SU-DHL-6 (cell line): ENCODE measurements at regions not wholly inside any gene's neighbourhood (a gene's known extent, or its start where the extent isn't known, plus 50 kb on each side); places are given as distances from the start of the nearest gene placed in this dataset.

Experiments
- H2AFZ ChIP-seq: fragments of 200-600 bp; sonication (generic); 2 replicates; pipeline ENCODE4 v1.6.1; 2014; ENCODE audit warnings: low read depth, mild to moderate bottlenecking, moderate library complexity, mixed read lengths, antibody characterized with exemption, low read length; ENCODE audit not compliant: severe bottlenecking
- H3F3A ChIP-seq: fragments of 200-600 bp; shearing (Covaris generic); 2 replicates; pipeline ENCODE4 v1.6.0; 2016; ENCODE audit warnings: antibody characterized with exemption, mild to moderate bottlenecking; ENCODE audit not compliant: insufficient read depth
- H3K27ac ChIP-seq: fragments of 200-600 bp; sonication (generic); 2 replicates; pipeline ENCODE4 v1.5.1; 2016; ENCODE audit warnings: low read depth, mild to moderate bottlenecking, low read length, moderate library complexity, mixed read lengths
- H3K27me3 ChIP-seq: fragments of 200-600 bp; sonication (generic), shearing (Covaris generic); 2 replicates; pipeline ENCODE4 v1.6.0; 2014; ENCODE audit warnings: mild to moderate bottlenecking, low read length
- H3K36me3 ChIP-seq: fragments of 200-600 bp; sonication (generic); 2 replicates; pipeline ENCODE4 v1.6.1; 2014; ENCODE audit warnings: mild to moderate bottlenecking, low read length, mixed read lengths
- H3K4me2 ChIP-seq: fragments of 300-600, 200-600 bp; shearing (Covaris generic), sonication (generic); 2 replicates; pipeline ENCODE4 v1.6.0; 2014; ENCODE audit warnings: low read length, low read depth, mild to moderate bottlenecking; ENCODE audit not compliant: poor library complexity, severe bottlenecking
- H3K4me3 ChIP-seq: fragments of 200-600 bp; sonication (generic); 2 replicates; pipeline ENCODE4 v1.5.1; 2014; ENCODE audit warnings: antibody characterized with exemption, low read length, mild to moderate bottlenecking, mixed read lengths; ENCODE audit not compliant: insufficient read depth, poor library complexity, severe bottlenecking
- H3K79me2 ChIP-seq: fragments of 200-600 bp; sonication (generic); 2 replicates; pipeline ENCODE4 v1.6.1; 2014; ENCODE audit warnings: mild to moderate bottlenecking, low read length, moderate library complexity; ENCODE audit not compliant: insufficient read depth
- H3K9ac ChIP-seq: fragments of 200-600 bp; sonication (generic); 2 replicates; pipeline ENCODE4 v1.7.0; 2014; ENCODE audit warnings: mild to moderate bottlenecking, low read length
- H3K9me2 ChIP-seq: fragments of 200-600 bp; sonication (generic); replicated peaks from 2 replicates; pipeline ENCODE4 v1.6.1; 2014; ENCODE audit warnings: low read length; ENCODE audit not compliant: insufficient read depth
- H3K9me3 ChIP-seq: fragments of 200-600 bp; sonication (generic); 2 replicates; pipeline ENCODE4 v1.6.1; 2014; ENCODE audit warnings: low read length, mixed read lengths; ENCODE audit not compliant: insufficient read depth
- H4K20me1 ChIP-seq: fragments of 200-600 bp; sonication (generic); 2 replicates; pipeline ENCODE4 v1.6.1; 2014; ENCODE audit warnings: low read depth, mild to moderate bottlenecking, antibody characterized with exemption, low read length, moderate library complexity, mixed read lengths
- EZH2phosphoT487 ChIP-seq: fragments of 200-600 bp; sonication (generic), shearing (Covaris generic); conservative IDR thresholded peaks from 2 replicates; pipeline ENCODE4 v1.6.1; 2018; ENCODE audit warnings: mild to moderate bottlenecking, antibody characterized with exemption, low read length, moderate library complexity, mixed read lengths
- TF ChIP-seq, protein P1 (sequence below): fragments of 200-600 bp; sonication (generic); IDR thresholded peaks from one replicate; pipeline ENCODE4 v1.5.1; 2017; ENCODE audit warnings: antibody characterized with exemption, mild to moderate bottlenecking, low read length, moderate library complexity; ENCODE audit not compliant: insufficient read depth, poor library complexity, severe bottlenecking

DNA sequence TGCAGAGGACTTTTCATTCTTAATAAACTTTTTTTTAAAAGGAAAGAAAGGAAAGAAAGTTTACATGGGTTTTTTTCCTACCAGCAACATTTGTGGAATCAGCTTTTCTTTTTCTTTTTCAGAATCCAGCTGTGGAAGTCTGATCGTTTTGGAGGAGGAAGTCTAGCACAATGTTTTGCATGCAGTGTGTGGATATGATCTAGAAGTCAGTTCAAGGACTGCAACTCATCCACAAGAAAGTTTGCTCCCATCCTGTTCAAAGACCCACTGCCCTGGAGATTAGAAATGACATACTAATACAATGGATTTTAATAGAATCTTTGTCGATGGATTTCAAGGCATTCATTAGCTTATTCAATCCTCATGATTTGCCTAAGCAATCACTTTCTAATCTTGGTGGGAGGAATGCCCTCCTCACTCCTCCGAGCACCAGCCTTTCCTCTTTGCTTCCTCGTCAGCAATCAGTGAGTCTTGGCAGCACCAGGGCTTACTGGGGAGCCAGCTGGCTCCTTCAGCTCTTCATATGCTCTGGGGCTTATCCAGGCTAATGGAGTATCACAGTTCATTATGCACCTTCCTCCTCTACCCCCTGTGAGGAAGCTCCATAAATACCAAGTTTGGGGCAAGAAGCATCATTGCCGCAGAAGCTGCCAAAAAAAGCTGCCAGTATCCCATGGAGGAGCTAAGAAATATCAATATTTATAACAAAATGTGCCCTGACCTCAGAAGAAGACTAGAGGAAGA is 392.3 kb upstream of the PKN2 start:
- no peaks in the 10 kb centered on the region for H3K9me3 ChIP-seq
- no peak overlapping the region for H3K4me3 ChIP-seq
- no peak overlapping the region for H3K27ac ChIP-seq
- no peaks in the 10 kb centered on the region for H3K9me2 ChIP-seq
- no peak overlapping the region for H3K4me2 ChIP-seq
- H3K36me3 ChIP-seq: no peaks in the 10 kb centered on the region
- no peaks in the 10 kb centered on the region for H4K20me1 ChIP-seq
- no peaks in the 10 kb centered on the region for H3F3A ChIP-seq
- no peaks in the 10 kb centered on the region for H3K79me2 ChIP-seq
- no peak overlapping the region for H2AFZ ChIP-seq
- H3K9ac ChIP-seq: no peak overlapping the region
- no peak for TF ChIP-seq EZH2phosphoT487
- TF ChIP-seq, protein P1, sequence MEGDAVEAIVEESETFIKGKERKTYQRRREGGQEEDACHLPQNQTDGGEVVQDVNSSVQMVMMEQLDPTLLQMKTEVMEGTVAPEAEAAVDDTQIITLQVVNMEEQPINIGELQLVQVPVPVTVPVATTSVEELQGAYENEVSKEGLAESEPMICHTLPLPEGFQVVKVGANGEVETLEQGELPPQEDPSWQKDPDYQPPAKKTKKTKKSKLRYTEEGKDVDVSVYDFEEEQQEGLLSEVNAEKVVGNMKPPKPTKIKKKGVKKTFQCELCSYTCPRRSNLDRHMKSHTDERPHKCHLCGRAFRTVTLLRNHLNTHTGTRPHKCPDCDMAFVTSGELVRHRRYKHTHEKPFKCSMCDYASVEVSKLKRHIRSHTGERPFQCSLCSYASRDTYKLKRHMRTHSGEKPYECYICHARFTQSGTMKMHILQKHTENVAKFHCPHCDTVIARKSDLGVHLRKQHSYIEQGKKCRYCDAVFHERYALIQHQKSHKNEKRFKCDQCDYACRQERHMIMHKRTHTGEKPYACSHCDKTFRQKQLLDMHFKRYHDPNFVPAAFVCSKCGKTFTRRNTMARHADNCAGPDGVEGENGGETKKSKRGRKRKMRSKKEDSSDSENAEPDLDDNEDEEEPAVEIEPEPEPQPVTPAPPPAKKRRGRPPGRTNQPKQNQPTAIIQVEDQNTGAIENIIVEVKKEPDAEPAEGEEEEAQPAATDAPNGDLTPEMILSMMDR: no peak
- no peaks in the 10 kb centered on the region for H3K27me3 ChIP-seq

DNA sequence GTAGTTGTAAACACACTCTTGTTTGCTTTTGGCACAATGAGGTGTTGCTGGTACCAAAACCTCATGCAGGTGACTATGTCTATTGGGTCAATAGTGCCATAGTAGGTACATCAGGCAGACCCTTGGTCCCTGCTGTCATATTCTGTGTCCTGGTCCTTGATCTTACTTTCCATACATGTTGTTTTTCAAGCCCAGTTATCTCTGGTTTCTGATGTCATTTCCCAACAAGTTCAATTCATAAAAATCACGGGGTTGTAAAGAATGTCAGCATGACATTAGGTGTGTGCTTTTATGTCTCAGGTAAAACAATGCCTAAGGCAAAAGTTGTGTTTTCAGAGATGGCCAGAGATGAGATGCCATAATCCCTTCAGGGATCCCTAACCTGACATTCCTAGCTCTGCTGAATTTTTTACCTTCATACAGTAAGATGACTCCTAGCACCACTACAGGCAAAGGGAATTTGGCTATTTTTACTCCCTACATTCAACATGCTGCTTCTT is 390.3 kb upstream of the PKN2 start:
- TF ChIP-seq, protein P1: no peak
- TF ChIP-seq EZH2phosphoT487: no peak
- Histone ChIP-seq H3K79me2 (no peaks in the 10 kb centered on the region), H2AFZ (no peak overlapping the region)

DNA sequence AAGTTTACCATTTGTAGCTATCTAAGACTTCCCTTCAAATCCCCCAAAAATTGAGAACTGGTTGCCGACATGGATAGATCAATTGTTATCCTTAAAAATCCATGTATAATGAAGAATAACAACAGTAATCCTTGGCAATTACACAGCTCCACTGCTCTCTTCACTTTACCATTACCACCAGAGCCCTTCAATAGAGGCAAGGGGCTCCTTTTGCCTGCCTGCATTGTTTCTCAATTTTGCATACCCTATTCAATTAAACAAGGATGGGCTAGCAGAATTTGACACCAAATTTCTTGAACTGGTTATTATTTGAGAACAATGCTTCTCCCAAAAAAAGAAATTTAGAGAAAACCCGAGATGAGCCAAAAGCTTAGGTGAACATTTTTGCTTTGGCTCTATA is 387.8 kb upstream of the PKN2 start:
- no peak overlapping the region for H3K4me3 ChIP-seq
- H2AFZ ChIP-seq: no peak overlapping the region
- no peaks in the 10 kb centered on the region for H3K79me2 ChIP-seq
- no peak overlapping the region for H3K4me2 ChIP-seq
- H3K27me3 ChIP-seq: no peaks in the 10 kb centered on the region
- H3K9me2 ChIP-seq: no peaks in the 10 kb centered on the region
- no peak overlapping the region for H3K27ac ChIP-seq
- H3K9ac ChIP-seq: no peak overlapping the region
- no peaks in the 10 kb centered on the region for H3F3A ChIP-seq
- no peaks in the 10 kb centered on the region for H4K20me1 ChIP-seq
- no peaks in the 10 kb centered on the region for H3K36me3 ChIP-seq
- TF ChIP-seq, protein P1: no peak
- TF ChIP-seq EZH2phosphoT487: no peak
- H3K9me3 ChIP-seq: no peaks in the 10 kb centered on the region

More for the DNA sequence above, 390.3 kb upstream of the PKN2 start:
- no peaks in the 10 kb centered on the region for H4K20me1 ChIP-seq
- no peak overlapping the region for H3K4me2 ChIP-seq
- H3K36me3 ChIP-seq: no peaks in the 10 kb centered on the region
- H3K9me3 ChIP-seq: no peaks in the 10 kb centered on the region
- no peaks in the 10 kb centered on the region for H3F3A ChIP-seq
- no peak overlapping the region for H3K9ac ChIP-seq
- H3K27me3 ChIP-seq: no peaks in the 10 kb centered on the region
- no peak overlapping the region for H3K4me3 ChIP-seq
- H3K27ac ChIP-seq: no peak overlapping the region
- no peaks in the 10 kb centered on the region for H3K9me2 ChIP-seq
